ENCODE measurements at regions not wholly inside any gene's neighbourhood (a gene's known extent, or its start where the extent isn't known, plus 50 kb on each side); places are given as distances from the start of the nearest gene placed in this dataset.
"Not testable (repeated sequence)": the region's sequence is repeated elsewhere in the genome, so short reads cannot be mapped to it uniquely, and the experiment has no call there.

GRCh38 chr6:4677011-4677750 is 99.0 kb upstream of the CDYL start:
- DNase-seq (ENCODE audit: low read depth): no peak

DNA sequence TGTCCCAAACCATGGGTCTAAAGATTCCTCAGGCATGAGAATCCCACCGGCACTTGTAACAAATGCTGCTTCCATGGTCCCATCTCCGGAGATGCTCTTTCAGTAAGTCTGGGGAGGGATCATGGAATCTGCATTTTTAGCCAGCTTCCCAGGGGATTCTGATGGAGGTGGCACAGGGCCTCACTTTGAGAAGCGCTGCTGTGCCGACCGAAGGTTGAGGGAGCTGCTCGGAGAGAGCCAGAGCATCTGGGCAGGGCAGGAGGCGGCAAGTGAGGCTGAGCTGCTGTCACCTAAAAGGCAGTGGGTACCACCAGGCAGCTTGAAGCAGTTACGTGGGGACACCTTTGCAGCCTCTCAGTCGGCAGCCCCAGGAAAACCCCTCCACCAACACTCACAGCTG is 100.2 kb upstream of the CDYL start:
- no peak for DNase-seq (ENCODE audit: low read depth)

DNA sequence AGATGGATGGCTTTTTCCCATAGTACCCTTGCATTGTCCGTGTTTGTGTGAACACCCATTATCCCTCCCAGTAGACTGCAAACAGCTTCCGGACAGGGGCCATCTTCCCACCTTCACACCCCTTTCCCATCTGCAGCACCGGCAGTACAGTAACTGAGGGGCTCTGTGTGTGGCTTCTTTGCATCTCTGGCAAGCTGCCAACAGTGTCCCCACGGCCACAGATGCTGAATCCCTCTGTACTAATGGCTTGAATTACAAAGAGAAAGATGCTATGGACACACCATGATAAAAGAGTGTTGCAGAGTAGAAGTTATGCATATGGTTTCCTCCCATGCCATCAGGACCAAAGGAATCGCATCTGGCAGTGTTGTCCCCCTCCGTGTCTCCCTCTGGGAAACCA is 101.1 kb upstream of the CDYL start:
- no peak for DNase-seq (ENCODE audit: low read depth)

- no peak for DNase-seq (ENCODE audit: low read depth)
These were observed 102.3 kb upstream of the CDYL start for GRCh38 chr6:4673861-4674260.

DNA sequence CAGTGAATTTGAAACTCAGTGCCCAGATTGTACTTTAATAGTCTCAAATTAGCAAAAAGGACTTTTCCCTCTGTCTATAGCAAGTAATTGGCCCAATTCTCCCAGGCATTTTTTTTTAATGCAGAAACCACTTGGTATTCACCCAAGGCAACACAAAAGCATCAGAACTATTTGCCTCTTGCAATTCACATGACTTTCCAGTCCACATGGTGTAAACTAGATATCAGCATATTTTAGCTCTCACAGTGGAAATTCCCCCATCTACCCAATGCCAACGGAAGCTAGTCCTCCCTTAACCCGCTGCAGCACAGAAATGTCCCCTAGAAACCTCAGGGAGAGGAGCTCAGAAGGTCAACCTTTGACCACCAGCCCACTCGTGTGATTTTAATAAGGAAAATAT is 103.4 kb upstream of the CDYL start:
- DNase-seq (ENCODE audit: low read depth): peak; percentile 17

DNA sequence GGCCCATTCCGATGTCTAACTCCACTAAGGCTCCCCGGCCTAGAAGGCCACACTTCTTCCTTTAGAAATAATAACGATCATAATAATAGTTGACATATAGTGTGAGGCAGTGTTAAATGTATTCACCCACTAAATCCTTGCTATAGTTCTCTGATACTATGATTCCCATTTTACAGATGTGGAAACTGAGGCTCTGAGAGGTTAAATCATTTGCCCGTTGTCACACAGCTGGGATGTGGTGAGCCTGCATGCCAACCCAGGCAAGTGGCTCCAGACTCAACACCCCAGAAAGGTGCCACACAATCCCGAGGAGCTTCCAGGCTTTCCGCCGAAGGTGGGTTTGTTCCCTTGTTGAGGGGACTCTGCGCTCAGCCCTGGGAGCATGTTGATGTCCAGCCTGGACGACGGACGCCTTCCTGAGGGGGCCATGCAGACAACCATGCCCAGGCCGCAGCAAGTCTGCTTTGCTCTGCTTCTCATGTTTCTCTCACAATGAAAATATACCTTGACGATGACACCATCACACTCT is 104.6 kb upstream of the CDYL start:
- no peak for DNase-seq (ENCODE audit: low read depth)

DNA sequence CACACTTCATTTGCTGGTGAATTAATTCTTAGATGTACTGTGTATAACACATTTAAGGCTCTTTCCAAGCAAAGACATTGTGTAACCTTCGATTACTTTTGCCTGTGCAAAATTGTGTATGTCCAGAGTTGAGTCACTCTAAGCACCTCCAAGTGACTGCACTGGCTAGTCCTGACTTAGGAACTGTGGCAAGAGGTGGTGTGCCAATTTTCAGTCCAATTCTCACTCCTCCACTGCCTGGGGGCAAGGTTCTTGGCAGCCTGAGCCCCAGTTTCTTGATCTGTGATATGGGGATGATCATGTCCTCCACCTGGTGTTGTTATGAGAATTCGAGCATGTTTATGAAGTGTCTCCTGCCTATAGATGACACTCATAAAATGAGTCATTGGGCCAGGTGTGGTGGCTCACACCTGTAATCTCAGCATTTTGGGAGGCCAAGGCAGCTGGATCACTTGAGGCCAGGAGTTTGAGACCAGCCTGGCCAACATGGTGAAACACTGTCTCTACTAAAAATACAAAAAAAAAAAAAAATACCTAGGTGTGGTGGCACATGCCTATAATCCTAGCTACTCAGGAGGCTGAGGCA is 105.3 kb upstream of the CDYL start:
- peak; percentile 36 for DNase-seq (ENCODE audit: low read depth)

GRCh38 chr6:4670290-4670689 is 105.9 kb upstream of the CDYL start:
- DNase-seq (ENCODE audit: low read depth): no peak

GRCh38 chr6:4668271-4669179 is 107.7 kb upstream of the CDYL start:
- peak; percentile 76 for DNase-seq (ENCODE audit: low read depth)

DNA sequence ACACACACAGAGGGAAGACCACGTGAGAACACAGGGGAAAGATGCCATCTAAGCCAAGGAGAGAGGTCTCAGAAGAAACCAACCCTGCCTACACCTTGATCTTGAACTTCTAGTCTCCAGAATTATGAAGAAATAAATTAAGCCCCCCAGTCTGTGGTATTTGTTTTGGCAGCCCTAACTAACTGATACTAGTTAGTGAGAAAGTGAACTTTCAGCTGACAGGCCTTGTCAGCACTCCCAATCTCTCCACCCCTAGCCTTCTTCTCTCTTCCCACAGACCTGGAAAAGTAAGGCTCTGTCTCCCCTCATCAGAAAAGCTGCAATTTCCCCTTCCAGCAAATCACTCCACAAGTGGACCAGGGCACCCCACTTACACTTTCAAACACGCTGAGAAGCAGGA is 108.6 kb upstream of the CDYL start:
- no peak for DNase-seq (ENCODE audit: low read depth)

DNA sequence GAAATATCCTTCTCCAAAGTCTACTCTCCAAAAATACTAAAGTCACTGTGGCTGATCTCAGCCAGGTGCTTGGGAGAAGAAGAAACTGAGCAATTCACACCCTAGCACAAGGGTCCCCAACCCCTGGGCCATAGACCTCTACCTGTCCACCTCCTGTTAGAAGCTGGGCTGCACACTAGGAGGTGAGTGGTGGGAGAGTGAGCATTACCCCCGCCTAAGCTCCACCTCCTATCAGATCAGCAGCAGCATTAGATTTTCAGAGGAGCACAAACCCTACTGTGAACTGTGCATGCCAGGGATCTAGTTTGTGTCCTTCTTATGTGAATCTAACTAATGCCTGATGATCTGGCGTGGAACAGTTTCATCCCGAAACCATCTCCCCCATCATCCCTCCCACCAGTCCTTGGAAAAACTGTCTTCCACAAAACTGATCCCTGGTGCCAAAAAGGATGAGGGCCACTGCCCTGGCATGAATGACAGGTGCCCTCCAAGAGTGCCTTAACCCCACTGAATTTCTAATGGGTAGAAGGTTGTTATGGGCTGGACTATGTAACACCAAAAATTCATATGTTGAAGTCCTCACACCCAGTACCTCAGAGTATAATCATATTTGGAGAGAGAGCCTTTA is 109.2 kb upstream of the CDYL start:
- DNase-seq (ENCODE audit: low read depth): no peak

DNA sequence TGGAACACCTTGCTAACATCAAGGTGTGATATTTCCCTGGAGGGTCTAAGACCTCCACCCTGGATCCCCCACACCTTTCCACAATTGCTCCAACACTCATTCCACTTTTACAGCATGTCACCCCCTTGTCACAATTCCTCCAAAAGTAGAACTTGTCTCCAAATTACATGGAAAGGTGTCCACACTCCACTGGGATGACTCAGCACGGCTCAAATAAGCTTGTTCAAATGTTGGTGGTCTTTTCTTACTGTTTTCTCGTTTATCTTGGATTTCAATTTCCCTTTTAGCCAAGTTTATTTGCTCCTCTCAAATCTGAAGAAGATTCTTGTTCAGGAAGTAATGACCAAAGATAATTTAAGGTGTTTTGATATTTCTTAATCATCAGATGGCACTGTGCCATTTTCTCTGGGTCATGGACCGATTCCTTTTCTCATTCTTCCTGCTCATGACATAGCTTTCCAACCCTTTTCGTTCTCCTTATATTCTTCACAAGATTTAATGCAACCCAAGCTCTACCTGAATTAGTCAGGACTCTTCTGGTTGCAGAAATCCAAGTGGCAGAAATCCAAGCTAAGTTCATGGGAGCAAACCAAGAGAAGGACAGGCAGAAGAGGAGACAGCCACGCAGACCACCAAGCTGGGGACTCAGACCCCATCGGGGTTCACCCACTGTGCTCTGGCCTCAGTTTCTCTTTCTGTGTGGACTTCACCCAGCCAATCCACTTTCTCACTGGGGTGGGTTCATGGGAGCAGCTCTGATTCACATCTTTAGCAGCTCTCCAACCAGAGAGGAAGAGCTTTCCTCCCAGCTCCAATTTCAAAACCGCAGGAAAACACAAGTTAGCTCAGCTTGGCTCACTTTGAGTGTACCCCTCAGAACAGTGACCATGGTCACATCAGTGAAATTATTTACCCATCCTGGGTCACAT is 110.5 kb upstream of the CDYL start:
- peak; percentile 62 for DNase-seq (ENCODE audit: low read depth)

DNA sequence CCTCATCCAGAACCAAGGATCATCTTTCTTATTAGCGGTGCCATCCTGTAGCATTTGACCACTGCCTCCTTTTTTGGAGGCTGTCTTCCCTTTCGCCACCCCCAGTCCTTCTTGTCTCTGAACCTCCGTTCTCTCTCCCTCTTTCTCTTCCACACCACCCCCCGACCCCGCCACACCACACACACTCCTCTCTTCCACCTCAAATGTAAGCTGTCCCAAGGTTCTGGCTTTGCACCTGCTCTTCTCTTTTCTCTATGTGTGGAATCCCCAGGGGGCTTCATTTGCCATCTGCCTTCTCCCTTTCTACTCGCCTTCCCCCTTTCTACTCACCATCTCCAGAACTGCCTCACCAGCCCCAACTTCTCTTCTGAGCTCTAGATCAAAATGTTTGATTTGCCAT is 111.3 kb upstream of the CDYL start:
- no peak for DNase-seq (ENCODE audit: low read depth)

GRCh38 chr6:4664117-4664626 is 112.0 kb upstream of the CDYL start:
- DNase-seq (ENCODE audit: low read depth): peak; percentile 87

GRCh38 chr6:4662886-4663285 is 113.3 kb upstream of the CDYL start:
- no peak for DNase-seq (ENCODE audit: low read depth)

DNA sequence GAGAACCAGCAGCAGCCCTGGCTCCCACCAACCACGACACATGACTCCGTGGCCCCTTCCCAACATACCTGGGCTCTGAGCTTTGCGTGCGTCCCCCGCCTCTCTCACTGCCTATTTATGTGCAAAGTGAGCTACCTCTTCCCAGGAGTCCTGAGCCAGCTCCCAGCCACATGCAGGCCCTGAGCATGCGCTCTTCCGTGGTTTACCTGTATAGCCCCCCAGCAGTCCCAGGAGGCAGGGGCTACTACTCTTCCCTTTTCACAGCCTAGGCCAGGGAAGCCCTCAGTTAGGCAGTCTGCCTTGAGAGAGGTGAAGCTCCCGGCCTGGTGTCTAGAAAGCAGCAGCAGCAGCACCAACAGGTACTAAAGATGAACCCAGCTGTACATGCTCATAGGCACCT is 114.8 kb upstream of the CDYL start:
- no peak for DNase-seq (ENCODE audit: low read depth)

DNA sequence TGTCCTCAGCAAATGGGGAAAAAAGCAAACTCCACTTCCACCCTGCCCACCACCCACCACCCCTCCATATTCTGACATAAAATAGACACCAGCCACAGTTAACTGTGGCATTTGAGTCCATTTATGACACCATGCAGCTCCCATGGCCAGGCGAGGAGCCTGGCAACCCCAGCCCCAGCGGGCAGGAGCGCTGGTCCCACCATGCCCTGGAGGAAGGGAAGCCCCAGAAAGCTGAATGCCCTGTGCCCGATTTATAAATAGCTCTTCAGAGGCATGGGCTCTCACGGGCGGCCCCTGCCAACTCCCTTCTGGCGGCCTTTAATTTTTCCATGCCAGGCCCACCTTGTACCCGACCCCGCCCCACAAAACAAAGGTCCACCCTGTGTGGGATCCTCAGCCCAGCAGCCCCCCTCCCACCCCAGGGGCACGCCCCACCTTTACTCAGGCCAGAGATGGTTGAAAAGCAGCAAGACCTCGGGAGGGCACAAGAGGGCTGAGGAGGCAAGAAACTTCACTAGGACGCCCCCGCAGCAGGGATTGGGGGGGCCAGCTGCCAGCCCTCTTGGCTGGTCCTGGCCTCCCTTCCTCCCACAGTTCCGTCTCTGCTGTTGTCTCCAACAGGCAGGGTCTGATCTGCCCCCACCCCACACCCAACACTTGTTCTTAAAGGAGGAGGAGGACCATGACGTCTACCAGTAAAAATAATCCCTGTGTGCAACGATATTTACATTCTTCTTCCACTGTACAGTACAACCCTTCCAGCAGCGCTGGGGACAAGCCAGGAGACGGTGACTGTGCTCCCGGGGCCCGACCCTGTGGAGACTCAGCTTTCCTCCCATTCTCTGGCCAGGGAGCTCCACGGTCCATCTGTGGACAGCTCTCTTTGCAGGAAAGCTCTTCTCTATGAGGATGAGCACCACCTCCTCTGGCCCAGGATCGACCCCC is 115.6 kb upstream of the CDYL start:
- DNase-seq (ENCODE audit: low read depth): no peak

DNA sequence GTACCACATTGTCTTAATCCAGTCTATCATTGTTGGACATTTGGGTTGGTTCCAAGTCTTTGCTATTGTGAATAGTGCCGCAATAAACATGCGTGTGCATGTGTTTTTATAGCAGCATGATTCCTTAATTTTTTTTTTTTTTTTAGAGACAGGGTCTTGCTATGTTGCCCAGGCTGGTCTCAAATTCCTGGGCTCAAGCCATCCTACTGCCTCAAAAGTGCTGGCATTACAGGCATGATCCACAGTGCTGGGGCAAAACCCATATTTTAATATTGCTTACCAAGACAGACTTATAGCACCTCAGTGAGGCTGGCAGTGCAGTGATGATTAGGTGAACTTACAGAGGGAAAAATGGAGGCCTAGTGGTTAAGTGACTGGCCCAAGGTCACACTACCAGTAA is 116.5 kb upstream of the CDYL start:
- not testable (repeated sequence) for DNase-seq (ENCODE audit: low read depth)

DNA sequence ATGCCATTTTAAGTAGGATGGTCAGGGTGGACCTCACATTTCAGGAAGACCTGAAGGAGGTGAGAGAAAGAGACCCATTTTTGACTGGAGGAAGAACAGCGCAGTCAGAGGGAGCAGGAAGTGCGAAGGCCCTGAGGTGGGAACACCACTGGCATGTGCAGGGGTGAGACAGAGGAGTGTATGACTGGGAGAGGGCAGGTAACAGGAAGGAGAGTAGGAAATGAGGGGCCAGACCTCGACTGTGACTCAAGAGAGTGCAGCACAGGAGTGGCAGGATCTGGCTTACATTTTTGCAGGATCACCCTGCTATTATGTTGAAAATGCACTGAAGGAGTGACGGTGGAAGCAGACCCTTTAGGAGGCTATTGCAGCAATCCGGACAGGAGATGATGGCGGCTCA is 117.7 kb upstream of the CDYL start:
- no peak for DNase-seq (ENCODE audit: low read depth)

DNA sequence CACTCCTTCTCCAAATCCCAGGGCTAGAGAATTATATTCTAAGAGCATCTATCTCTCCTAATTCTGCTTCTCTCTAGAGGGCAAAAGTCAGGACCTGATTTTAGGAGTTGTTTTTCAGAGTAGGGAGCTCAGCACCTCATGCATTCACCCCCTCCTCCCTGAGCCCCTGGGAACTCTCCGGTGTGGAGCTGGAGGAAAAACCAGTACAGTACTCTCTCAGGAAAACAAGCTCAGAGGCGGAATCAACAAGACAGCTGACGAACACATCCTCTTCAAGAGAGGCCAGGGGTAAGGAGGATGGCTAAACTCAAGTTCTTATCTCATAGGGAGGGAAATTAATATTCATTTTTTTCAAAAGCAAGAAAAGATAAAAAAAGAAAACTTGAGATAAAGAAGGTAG is 120.1 kb upstream of the CDYL start:
- DNase-seq (ENCODE audit: low read depth): no peak

All from M059J (cell line).